GM11168 (cell line): ENCODE measurements at regions not wholly inside any gene's neighbourhood (a gene's known extent, or its start where the extent isn't known, plus 50 kb on each side); places are given as distances from the start of the nearest gene placed in this dataset.

Experiments
- in situ Hi-C: fragments of 300-500 bp; cut with MboI; formaldehyde crosslinking; loops from one replicate; pipeline ENCODE4 v1.12.0; 2022; ENCODE audit warnings: low sequenced_read_pairs; ENCODE audit not compliant: unreplicated experiment

DNA sequence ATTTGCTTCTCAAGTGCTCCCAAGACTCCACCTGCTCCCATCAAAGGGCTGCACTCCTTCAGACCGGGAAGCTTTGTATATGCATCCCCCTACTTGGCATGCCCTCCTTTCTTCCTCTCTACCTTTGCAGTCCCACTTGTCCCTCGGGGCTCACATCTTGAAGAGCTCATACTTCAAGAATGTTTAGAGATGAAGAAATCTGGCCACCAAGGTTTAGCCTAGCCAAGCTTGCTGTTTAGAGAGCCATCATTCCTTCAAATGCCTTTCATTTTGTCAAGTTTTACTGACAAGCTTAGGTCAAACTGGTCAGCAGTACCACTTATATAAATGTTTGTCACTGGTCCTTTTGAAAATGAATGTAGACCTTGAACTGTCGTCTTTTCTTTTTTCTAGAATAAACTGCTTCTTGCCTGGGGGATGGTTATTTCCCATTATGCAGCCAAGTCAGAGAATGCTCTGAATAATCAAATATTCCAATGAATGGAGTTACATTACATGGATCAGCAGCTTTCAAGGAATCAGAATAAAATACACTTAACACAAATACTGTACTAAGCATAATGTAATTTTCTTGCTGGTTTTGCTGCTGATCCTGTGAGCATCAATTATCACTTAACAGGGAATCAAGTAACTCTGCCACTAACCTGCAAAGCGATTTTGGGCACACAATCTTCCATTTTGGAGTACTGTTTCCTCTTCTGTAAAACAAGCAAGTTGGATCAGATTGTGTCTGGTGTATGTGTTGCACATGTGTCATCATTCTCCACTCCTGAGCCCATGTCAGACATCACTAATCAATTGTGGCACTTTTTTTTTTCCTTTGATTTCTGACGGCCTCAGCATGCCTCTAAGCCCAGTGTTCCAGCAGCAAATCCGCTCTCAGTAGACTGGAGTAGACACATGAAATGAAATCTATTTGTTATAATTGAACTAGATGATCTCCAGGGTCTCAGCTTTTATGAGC is 357.9 kb downstream of the PTEN start:
- in situ Hi-C loops: no loop called here

DNA sequence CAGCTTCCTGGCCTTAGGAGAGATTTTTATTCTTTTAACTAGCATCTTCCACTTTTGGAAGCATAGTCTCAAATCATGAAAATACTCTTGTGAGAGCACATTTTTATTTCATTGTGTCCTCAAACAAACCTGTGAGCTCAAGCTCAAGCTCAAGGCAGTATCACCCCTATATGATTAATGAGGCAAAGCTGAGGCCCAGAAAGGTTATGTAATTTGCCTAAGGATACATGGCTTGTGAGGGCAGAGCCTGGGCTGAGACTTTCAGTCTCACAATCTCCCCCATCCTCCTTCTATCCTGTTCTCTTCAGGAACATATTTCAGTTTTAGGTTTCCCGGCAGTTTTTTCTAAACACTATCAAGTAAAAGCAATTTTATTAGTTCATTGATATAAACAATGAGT is 359.5 kb downstream of the PTEN start:
- in situ Hi-C loops: no loop called here
